Activated CD4-positive, alpha-beta T cell treated with anti-CD3 and anti-CD28 coated beads, Interleukin-2, Interleukin-4, amounts not matched to agents 100 ng/mL and 50 ng/mL, durations not matched to agents 16 hours and 8 hours (primary cell): ENCODE measurements at regions not wholly inside any gene's neighbourhood (a gene's known extent, or its start where the extent isn't known, plus 50 kb on each side); places are given as distances from the start of the nearest gene placed in this dataset.

Experiments used
- DNase-seq: peaks from one replicate; pipeline ENCODE4 v3.0.0-alpha.2; 2020; ENCODE audit warnings: low spot score

DNA sequence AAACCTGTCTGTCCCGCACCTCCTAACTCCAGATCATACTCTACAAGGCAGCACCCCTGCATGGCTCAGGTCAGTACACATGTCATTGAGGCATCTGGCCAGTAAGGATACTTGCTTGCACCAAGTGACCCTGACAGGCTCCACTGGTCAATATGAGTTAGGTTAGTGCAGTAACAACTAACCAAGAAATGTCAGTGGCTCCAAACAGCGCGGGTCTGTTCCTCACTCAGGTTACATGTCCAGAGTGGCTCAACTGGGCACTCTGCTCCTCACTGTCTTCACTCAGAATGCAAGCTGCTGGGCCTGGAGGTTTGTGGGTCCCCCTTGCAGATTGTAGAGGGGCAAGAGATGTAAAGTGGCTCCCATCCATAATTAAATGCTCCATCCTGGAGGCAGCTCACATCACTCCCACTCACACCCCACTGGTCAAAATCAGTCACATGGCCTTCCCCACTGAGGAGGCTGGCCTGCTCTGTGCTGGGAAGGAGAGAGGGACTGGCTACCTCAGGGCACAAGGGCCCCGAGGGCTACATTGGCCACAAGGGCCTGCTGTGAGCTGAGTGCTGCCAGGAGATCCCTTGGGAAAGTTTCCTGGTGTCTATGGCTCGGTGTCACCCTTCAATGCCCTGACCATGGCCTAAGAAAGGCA, 109.1 kb upstream of the GDF10 start:
- no peak for DNase-seq

- no peak for DNase-seq
Measured at GRCh38 chr10:47192273-47192672, 107.7 kb upstream of the GDF10 start.

DNA sequence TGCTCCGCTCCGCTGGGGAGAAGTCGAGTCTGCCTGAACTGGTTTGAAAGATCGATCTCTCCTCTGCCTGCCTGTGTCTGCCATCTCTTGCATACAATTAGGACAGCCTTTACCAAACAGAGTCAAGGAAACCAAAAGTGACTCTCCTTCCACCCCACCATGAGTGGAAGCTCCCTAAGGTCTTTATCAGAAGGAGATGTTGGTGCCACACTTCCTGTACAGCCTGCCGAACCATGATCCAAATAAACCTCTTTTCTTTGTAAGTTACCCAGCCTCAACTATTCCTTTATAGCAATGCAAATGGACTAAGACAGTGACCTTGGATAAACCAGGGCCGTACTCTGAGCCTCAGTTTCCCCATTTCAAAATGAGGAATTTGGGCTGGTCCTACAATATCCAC, 106.3 kb upstream of the GDF10 start:
- no peak for DNase-seq

GRCh38 chr10:47195274-47195885, 104.6 kb upstream of the GDF10 start:
- no peak for DNase-seq

DNA sequence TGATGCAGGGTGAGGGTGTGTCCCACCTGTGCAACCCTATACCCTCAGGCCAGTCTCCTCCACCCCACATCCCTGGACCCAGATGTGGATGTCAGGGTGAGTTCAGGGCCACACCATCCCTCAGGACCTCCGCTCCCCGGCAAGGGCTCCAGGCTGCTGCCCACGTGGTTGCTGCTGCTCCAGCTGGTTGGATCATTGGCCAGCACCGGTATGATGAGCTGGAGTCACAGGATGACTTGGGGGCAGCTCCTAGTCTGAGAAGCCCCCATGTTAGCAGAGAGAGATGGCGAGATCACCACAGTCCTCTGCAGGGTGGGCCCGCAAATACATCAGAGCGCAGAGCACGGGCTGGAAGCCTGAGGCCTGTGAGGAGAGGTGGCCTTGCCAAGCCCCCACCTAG, 103.3 kb upstream of the GDF10 start:
- DNase-seq, result no peak

- no peak for DNase-seq
Measured at GRCh38 chr10:47198221-47198620, 101.8 kb upstream of the GDF10 start.

DNA sequence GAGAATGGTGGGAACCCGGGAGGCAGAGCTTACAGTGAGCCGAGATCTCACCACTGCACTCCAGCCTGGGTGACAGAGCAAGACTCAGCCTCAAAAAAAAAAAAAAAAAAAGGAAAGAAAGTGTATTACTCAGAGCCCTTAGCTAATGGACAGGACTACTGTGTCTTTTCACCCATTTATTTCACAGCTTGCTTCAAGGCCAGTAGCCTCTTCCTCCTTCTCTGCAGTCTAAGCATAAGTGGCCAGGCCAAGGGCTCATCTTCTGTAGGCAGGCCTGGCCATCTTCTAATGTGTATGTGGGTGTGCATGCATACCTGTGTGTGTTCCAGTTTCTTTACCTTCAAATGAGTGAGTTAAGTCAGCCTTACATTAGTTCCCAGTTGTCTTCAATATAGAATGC, 94.8 kb upstream of the GDF10 start:
- DNase-seq, result no peak

GRCh38 chr10:47206449-47207280, 93.3 kb upstream of the GDF10 start:
- no peak for DNase-seq

DNA sequence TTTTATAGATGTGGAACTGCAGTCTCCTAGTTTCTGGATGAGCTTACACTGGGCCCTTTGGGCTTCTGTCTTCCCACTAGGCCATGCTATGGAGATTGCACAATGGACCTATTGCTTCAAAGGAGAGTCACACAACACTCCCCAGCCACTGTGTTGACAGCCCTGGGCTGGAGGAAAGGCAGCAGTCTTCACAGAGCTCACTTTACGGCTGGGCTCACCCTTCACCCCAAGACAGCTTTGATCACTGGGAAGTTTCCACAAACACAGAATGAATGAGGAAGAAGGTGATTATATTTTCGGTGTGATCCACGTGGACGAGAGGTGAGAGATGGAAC, 92.7 kb upstream of the GDF10 start:
- no peak for DNase-seq

DNA sequence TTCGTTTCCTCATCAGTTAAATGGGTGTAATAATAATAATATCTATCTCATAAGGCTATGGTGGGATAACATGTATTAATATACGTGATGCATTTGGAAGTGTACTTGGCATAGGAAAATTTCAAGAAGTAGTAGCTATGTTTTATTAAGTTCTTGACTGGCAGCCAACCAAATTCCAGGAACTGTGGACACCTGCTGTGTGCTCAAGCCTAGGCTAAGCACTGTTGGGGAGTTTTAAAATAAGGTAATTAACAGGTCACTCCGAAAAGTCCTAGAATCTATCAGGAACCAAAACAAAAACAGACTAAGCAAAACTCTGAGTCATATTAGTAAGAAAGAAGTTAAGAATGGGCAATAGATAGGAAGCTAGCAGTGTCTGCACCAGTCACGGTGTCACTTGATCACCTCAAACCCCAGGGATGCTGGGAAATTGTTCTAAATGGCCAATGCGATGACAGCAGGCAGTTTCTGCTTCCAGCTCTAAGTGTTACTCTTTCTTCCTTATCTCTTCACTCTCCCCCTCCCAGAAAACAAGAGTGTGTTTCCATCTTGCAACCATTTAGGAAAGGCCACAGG, 92.0 kb upstream of the GDF10 start:
- no peak for DNase-seq

DNA sequence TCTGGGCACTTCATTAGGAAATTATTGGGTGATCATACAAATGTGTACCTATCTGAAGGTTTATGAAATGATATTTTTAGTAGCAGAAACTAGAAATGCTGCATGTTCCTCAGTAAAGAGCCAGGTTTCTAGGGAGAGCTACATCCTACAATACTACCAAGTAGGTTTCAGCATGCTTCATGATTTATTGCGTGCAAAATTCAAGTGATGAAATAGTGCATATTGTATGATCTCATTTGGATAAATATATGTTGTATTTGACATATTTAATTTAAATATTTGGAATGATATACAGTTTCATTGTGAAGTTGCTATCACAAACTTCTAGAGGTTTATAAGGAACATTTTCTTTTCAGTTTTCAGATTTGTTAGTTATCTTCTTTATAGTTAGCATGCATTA, 90.5 kb upstream of the GDF10 start:
- DNase-seq, result no peak

GRCh38 chr10:47214520-47214919, 85.5 kb upstream of the GDF10 start:
- DNase-seq, result no peak

DNA sequence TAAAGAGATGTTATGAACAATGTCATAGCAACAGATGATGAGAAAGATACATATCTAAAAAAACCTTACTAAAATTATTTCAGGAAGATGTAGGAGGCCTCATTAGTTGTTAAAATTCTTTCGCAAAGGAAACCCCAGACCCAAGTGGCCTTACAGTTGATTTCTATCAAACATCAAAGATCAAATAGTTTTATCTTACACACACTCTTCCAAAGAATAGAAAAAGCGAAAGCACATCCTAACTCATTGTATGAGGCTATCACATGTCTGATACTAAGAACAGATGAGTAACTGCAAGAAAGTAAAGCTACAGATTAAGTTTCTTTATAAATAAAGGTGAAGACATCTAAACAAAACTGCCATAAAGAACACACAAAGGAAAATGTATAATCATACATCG, 82.9 kb upstream of the GDF10 start:
- no peak for DNase-seq

DNA sequence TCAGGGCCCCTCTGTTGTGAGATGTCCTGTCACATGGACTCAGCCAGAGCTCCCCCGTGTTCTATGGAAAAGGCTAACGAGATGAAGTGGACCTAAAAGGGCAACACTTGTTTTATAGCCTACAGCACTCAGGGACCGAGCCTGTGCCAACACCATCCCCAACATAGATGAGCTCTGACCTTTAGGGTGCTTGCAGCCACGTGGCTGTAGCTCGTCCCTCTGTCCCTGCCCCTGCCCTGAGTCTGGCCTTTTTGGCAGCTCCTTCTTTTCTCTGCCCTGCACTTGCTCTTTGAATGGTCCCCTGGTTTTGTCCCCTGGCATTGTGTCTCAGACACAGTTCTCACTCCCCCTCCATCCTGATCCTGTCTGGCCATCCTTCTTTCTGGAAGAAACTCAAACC, 81.2 kb upstream of the GDF10 start:
- DNase-seq, result no peak

DNA sequence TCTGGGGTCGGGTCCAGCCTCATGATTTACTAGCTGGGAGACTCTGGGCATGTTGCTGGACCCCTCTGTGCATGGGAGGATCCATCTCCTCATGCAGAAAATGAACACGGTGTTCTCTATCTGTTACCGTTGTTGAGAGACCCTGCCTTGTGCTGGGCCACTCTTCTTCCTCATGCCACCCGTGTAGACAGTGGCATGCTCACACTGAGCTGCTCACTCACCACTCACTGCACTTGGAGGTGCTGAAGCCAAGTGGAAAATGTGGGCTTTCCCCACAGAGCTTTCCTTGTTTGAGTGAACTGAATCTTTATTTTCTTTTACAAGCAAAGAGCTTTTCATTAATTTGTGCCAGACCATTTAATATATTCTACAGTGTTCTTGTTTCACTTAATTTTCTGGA, 77.5 kb upstream of the GDF10 start:
- no peak for DNase-seq

DNA sequence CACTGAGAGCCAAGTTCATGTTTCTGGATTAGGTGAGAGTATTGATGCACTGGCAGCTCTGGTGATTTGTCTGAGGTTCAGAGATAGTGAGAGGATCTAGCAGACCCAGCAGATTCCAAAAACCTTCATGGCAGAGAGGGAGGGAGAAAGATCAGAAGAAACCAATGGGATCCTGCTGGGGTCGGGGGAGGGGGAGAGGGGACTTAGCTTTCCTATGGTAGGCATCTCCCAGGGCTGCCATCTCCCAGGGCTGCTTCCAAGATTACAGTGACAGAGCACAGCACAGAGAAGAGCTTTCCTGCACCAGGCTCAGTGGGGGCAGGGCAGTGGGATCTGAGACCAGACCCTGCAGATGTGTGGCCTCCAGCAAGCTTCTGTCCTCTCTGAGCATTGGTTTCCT, 76.8 kb upstream of the GDF10 start:
- DNase-seq, result no peak

GRCh38 chr10:47224546-47225218, 75.3 kb upstream of the GDF10 start:
- DNase-seq, result no peak

GRCh38 chr10:47225219-47225927, 74.6 kb upstream of the GDF10 start:
- DNase-seq, result no peak

DNA sequence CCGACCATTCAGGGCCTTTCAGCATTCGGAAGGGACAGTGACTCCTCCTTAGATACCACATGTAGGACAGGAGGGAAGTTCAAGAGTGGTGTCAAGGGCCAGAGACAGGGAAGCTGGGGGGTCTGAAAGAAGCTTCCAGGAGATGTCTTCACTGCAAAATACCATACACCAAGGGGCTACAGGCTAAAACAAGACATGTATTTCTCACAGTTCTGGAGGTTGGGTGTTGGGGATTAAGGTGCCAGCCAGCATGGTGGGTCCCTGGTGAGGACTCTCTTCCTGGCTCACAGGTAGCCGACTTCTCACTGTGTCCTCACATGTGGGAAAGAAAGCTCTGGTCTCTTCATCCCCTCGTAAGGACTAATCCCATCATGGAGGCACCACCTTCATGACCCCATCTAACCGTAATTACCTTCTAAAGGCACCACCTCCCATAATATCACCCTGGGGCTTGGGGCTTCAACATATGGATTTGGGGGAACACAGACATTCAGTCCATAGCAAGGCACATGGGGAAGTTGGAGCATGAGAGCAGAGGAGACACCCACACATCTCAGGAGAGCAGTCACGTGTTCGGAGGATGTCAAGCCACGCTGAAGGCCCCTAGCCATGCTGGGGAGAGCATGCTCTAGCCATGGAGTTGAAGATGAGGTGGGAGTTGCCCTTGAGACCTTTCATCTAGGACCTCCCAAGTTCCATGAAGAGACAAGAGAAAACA, 73.9 kb upstream of the GDF10 start:
- DNase-seq, result no peak

DNA sequence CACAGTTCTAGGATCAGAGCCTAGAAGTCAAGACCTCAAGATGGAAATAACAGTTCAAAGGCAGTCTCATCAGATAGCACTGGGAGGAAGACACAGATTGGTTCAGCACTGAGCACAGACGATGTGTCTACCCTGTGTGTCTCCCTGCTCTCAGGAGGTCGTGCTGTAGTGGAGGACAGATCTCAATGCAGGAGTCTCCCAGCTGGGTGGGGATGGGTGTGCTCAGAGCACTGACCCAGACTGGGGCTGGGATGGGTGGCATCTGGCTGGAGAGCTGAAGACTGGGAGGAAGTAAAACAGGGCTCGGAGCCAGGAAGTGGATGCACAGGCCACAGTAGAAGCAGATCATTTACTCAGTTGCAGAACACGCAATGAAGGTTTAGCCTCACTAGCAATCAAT, 69.5 kb upstream of the GDF10 start:
- no peak for DNase-seq

GRCh38 chr10:47230957-47231356, 69.0 kb upstream of the GDF10 start:
- DNase-seq, result no peak
